GM12873 (cell line): ENCODE measurements at regions not wholly inside any gene's neighbourhood (a gene's known extent, or its start where the extent isn't known, plus 50 kb on each side); places are given as distances from the start of the nearest gene placed in this dataset.

Experiments
- CTCF ChIP-seq: IDR thresholded peaks from 2 replicates; pipeline ENCODE4 v1.5.1; 2012; ENCODE audit warnings: low read depth, mild to moderate bottlenecking, moderate library complexity, low read length, control low read depth; ENCODE audit not compliant: insufficient read depth; ENCODE audit errors: missing control alignments

- TF ChIP-seq CTCF = no peak
These were observed 110.2 kb upstream of the FGGY start for GRCh38 chr1:59186656-59187055.

GRCh38 chr1:59188413-59189213, 108.3 kb upstream of the FGGY start:
- no peak for TF ChIP-seq CTCF

- TF ChIP-seq CTCF = no peak
These were observed 103.3 kb upstream of the FGGY start for GRCh38 chr1:59193443-59194093.

- TF ChIP-seq CTCF = no peak
These were observed 102.3 kb upstream of the FGGY start for GRCh38 chr1:59194621-59195020.

DNA sequence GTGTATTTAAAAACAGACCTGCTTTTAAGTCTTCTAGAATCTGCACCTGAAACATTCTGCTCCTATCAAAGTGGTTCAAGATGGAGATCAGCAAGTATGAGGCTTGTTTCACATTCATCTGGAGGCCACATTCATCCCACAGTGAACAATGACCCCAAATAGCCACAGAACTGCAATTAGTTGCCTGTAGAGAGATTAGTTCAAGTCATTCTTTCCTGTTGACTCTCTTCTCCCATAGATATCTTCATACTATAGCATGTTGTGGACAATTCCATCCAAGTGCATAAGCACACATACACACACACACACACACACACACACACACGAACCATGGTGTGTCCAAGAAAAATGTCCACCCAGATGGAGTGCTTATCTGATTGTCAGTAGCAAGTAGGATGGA, 101.7 kb upstream of the FGGY start:
- no peak for TF ChIP-seq CTCF

DNA sequence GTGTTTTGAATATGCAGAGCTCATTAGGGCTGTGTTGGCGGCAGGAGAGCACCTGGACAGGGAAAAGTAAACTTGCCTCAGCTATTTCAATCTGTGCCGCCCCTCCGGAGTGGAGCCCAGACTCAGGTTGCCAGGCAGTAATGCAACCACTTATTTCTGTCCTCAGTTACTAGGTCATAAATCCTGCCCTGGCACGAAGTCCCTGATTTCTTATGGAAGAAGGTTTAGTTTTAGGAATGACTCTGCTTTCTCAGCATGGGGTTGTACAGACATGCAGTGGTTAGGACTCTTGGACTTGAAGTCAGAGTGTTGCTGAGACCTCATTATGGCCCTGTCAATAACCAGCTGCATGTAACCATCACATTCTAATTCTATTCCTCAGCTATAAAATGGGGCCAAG, 98.3 kb upstream of the FGGY start:
- no peak for TF ChIP-seq CTCF

GRCh38 chr1:59199147-59199546, 97.7 kb upstream of the FGGY start:
- no peak for TF ChIP-seq CTCF
